Sigmoid colon (tissue), 3 donors: ENCODE measurements at regions not wholly inside any gene's neighbourhood (a gene's known extent, or its start where the extent isn't known, plus 50 kb on each side); places are given as distances from the start of the nearest gene placed in this dataset.

Experiments
- POLR2A ChIP-seq, 2 donors: fragments of 450-650 bp; IDR thresholded peaks; one replicate each; pipeline ENCODE4 v1.6.1; 2016; ENCODE audit warnings: antibody characterized with exemption in 2 of 2, mild to moderate bottlenecking in 2 of 2, moderate library complexity in 2 of 2
- TF ChIP-seq, protein P1 (sequence below), 4 experiments: fragments of 450-650 bp in 3 of 4; fragments of 200-600 bp in 1 of 4; IDR thresholded peaks; one replicate each; pipeline ENCODE4 v1.5.1; 2016 to 2019; ENCODE audit warnings: antibody characterized with exemption in 4 of 4, mild to moderate bottlenecking in 3 of 4, moderate library complexity in 2 of 4

DNA sequence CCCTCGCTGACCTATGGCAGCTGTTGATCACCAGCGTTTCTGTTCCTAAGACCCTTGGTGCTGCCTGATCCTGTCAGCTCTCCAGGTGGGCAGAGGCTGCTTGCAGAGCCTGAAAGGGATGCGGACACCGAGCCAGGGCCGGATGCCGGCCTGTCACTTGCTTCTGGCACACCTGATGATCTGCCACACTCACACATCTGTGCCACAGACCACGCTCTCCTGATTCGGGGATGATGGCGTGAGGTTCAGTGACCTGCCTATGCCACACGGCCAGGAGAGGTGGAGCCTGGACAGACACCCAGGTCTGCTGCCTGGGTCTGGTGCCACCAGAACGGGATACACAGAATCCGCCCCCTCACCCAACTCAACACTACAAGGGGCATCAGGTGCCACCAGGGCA, 129.4 kb upstream of the GLI2 start:
- TF ChIP-seq, protein P1, sequence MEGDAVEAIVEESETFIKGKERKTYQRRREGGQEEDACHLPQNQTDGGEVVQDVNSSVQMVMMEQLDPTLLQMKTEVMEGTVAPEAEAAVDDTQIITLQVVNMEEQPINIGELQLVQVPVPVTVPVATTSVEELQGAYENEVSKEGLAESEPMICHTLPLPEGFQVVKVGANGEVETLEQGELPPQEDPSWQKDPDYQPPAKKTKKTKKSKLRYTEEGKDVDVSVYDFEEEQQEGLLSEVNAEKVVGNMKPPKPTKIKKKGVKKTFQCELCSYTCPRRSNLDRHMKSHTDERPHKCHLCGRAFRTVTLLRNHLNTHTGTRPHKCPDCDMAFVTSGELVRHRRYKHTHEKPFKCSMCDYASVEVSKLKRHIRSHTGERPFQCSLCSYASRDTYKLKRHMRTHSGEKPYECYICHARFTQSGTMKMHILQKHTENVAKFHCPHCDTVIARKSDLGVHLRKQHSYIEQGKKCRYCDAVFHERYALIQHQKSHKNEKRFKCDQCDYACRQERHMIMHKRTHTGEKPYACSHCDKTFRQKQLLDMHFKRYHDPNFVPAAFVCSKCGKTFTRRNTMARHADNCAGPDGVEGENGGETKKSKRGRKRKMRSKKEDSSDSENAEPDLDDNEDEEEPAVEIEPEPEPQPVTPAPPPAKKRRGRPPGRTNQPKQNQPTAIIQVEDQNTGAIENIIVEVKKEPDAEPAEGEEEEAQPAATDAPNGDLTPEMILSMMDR (IDR thresholded peaks at IDR 0.05): no peak
- TF ChIP-seq POLR2A (IDR thresholded peaks at IDR 0.05): no peak
